Left ventricle myocardium inferior (tissue), 1 donor: ENCODE measurements at regions not wholly inside any gene's neighbourhood (a gene's known extent, or its start where the extent isn't known, plus 50 kb on each side); places are given as distances from the start of the nearest gene placed in this dataset.

Experiments used
- DNase-seq: peaks from one replicate; pipeline ENCODE4 v3.0.0-alpha.2; 2020
- H3K27ac ChIP-seq: fragments of 200-600 bp; replicated peaks from 2 replicates; pipeline ENCODE4 v1.8.0; 2021
- H3K27me3 ChIP-seq: fragments of 200-600 bp; 2 replicates; pipeline ENCODE4 v1.8.0; 2021; ENCODE audit warnings: low read depth
- H3K36me3 ChIP-seq: fragments of 200-600 bp; 2 replicates; pipeline ENCODE4 v1.8.0; 2021
- H3K4me1 ChIP-seq: fragments of 200-600 bp; 2 replicates; pipeline ENCODE4 v1.8.0; 2021
- H3K4me3 ChIP-seq: fragments of 200-600 bp; 2 replicates; pipeline ENCODE4 v1.8.0; 2021; ENCODE audit warnings: mild to moderate bottlenecking, moderate library complexity
- H3K9me3 ChIP-seq: fragments of 200-600 bp; replicated peaks from 2 replicates; pipeline ENCODE4 v1.8.0; 2021
- CTCF ChIP-seq: fragments of 200-600 bp; IDR thresholded peaks from 2 replicates; pipeline ENCODE4 v1.8.0; 2021; ENCODE audit warnings: antibody characterized with exemption, mild to moderate bottlenecking, borderline replicate concordance
- intact Hi-C: fragments of 100-400 bp; cut with micrococcal nuclease; formaldehyde crosslinking; loops from one replicate; pipeline ENCODE4 v1.11.0; 2022
- donor health status: DM: no; HTN: yes; CAD: no; lungs with severe emphysema.

- intact Hi-C loops, result no loop called here
Observed at GRCh38 chr18:46352520-46353250, 248.5 kb downstream of the HAUS1 start.

GRCh38 chr18:46353460-46353859, 249.3 kb downstream of the HAUS1 start:
- no peaks in the 10 kb centered on the region for H3K36me3 ChIP-seq
- H3K4me3 ChIP-seq, result no peak overlapping the region
- H3K27me3 ChIP-seq, result no peaks in the 10 kb centered on the region
- no peaks in the 10 kb centered on the region for H3K9me3 ChIP-seq
- no peak for TF ChIP-seq CTCF
- no peak overlapping the region for H3K27ac ChIP-seq
- no peak for DNase-seq
- intact Hi-C loops, result no loop called here
- peaks cover 40% of the 10 kb centered on the region for H3K4me1 ChIP-seq

More at GRCh38 chr18:46352520-46353250, 248.5 kb downstream of the HAUS1 start:
- Histone ChIP-seq H3K36me3 (no peaks in the 10 kb centered on the region), H3K9me3 (no peaks in the 10 kb centered on the region), H3K27ac (no peak overlapping the region), H3K27me3 (no peaks in the 10 kb centered on the region), H3K4me1 (peaks cover 39% of the 10 kb centered on the region), H3K4me3 (no peak overlapping the region)
- no peak for TF ChIP-seq CTCF
- no peak for DNase-seq

- intact Hi-C loops, result no loop called here
- peak; percentile 33 for DNase-seq
Observed at GRCh38 chr18:46356278-46357033, 252.3 kb downstream of the HAUS1 start.

GRCh38 chr18:46360102-46360699, 256.0 kb downstream of the HAUS1 start:
- H3K27ac ChIP-seq, result no peak overlapping the region
- H3K4me1 ChIP-seq, result peaks cover 34% of the 10 kb centered on the region
- H3K4me3 ChIP-seq, result no peak overlapping the region
- no peaks in the 10 kb centered on the region for H3K36me3 ChIP-seq
- DNase-seq, result no peak
- no peaks in the 10 kb centered on the region for H3K27me3 ChIP-seq
- peaks cover 6% of the 10 kb centered on the region for H3K9me3 ChIP-seq
- intact Hi-C loops, result no loop called here
- TF ChIP-seq CTCF, result no peak

More at GRCh38 chr18:46356278-46357033, 252.3 kb downstream of the HAUS1 start:
- peak overlapping the region; percentile 77 for H3K27ac ChIP-seq
- H3K27me3 ChIP-seq, result no peaks in the 10 kb centered on the region
- peaks cover 40% of the 10 kb centered on the region for H3K4me1 ChIP-seq
- no peaks in the 10 kb centered on the region for H3K36me3 ChIP-seq
- peaks cover 6% of the 10 kb centered on the region for H3K9me3 ChIP-seq
- TF ChIP-seq CTCF, result no peak
- H3K4me3 ChIP-seq, result no peak overlapping the region

- TF ChIP-seq CTCF, result no peak
- H3K4me3 ChIP-seq, result no peak overlapping the region
- no peaks in the 10 kb centered on the region for H3K36me3 ChIP-seq
- H3K9me3 ChIP-seq, result peaks cover 6% of the 10 kb centered on the region
- intact Hi-C loops, result no loop called here
- no peak overlapping the region for H3K27ac ChIP-seq
- no peaks in the 10 kb centered on the region for H3K27me3 ChIP-seq
- DNase-seq, result no peak
- H3K4me1 ChIP-seq, result peaks cover 28% of the 10 kb centered on the region
Observed at GRCh38 chr18:46360866-46361265, 256.7 kb downstream of the HAUS1 start.
